Esophagus muscularis mucosa (tissue), 4 donors: ENCODE measurements at regions not wholly inside any gene's neighbourhood (a gene's known extent, or its start where the extent isn't known, plus 50 kb on each side); places are given as distances from the start of the nearest gene placed in this dataset.

Source experiments
- CTCF ChIP-seq, 3 experiments: fragments of 200-600 bp in 2 of 3; fragments of 450-650 bp in 1 of 3; sonication (generic) in 2 of 3; IDR thresholded peaks; one replicate each; pipeline ENCODE4 v1.5.1; 2017 to 2019; ENCODE audit warnings: antibody characterized with exemption in 3 of 3, mild to moderate bottlenecking in 2 of 3, moderate library complexity in 1 of 3
- EP300 ChIP-seq: sonication (generic); formaldehyde crosslinking; IDR thresholded peaks from one replicate; pipeline ENCODE4 v1.6.1; 2017; ENCODE audit warnings: antibody characterized with exemption
- POLR2A ChIP-seq: fragments of 450-650 bp; IDR thresholded peaks from one replicate; pipeline ENCODE4 v1.6.1; 2017; ENCODE audit warnings: antibody characterized with exemption, moderate library complexity, mild to moderate bottlenecking, low read depth

- TF ChIP-seq POLR2A = no peak
- no peak for TF ChIP-seq CTCF (IDR thresholded peaks at IDR 0.05)
- no peak for TF ChIP-seq EP300
Observed at GRCh38 chr9:90981726-90982125, 180.1 kb downstream of the SYK start.
